ENCODE measurements at regions not wholly inside any gene's neighbourhood (a gene's known extent, or its start where the extent isn't known, plus 50 kb on each side); places are given as distances from the start of the nearest gene placed in this dataset.

DNA sequence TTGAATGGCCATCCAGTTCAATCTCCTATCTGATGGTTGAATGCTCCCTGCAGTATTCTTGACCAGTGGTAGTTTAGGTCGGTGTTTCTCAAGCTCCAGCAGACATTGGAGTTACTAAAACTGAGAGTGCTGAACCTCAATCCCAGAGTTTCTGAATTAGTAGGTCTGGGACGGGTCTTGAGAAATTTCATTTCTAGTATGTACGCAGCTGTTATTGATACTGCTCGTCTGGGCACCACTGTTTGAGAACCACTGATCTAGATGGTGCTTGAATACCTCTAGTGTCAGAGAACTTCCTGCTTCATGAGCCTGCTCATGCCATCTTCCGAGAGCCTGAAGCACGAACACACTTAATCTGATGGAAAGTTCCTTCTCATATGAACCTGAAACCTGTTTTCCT, 99.4 kb upstream of the CREB5 start:
- TF ChIP-seq, protein P1, sequence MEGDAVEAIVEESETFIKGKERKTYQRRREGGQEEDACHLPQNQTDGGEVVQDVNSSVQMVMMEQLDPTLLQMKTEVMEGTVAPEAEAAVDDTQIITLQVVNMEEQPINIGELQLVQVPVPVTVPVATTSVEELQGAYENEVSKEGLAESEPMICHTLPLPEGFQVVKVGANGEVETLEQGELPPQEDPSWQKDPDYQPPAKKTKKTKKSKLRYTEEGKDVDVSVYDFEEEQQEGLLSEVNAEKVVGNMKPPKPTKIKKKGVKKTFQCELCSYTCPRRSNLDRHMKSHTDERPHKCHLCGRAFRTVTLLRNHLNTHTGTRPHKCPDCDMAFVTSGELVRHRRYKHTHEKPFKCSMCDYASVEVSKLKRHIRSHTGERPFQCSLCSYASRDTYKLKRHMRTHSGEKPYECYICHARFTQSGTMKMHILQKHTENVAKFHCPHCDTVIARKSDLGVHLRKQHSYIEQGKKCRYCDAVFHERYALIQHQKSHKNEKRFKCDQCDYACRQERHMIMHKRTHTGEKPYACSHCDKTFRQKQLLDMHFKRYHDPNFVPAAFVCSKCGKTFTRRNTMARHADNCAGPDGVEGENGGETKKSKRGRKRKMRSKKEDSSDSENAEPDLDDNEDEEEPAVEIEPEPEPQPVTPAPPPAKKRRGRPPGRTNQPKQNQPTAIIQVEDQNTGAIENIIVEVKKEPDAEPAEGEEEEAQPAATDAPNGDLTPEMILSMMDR (tag by site-specific recombination; IDR thresholded peaks at IDR 0.05), result no peak
- no peak for TF ChIP-seq ZNF311 (tag by site-specific recombination; IDR thresholded peaks at IDR 0.05; ENCODE audit: borderline replicate concordance)
- TF ChIP-seq ZNF184 (tag by site-specific recombination; IDR thresholded peaks at IDR 0.05), result no peak
- no peak for TF ChIP-seq ZNF350 (tag by site-specific recombination; IDR thresholded peaks at IDR 0.05)
- TF ChIP-seq ZNF133 (tag by site-specific recombination; IDR thresholded peaks at IDR 0.05), result no peak
- TF ChIP-seq MZF1 (tag by site-specific recombination; IDR thresholded peaks at IDR 0.05; ENCODE audit: borderline replicate concordance), result no peak
- TF ChIP-seq, protein P2, sequence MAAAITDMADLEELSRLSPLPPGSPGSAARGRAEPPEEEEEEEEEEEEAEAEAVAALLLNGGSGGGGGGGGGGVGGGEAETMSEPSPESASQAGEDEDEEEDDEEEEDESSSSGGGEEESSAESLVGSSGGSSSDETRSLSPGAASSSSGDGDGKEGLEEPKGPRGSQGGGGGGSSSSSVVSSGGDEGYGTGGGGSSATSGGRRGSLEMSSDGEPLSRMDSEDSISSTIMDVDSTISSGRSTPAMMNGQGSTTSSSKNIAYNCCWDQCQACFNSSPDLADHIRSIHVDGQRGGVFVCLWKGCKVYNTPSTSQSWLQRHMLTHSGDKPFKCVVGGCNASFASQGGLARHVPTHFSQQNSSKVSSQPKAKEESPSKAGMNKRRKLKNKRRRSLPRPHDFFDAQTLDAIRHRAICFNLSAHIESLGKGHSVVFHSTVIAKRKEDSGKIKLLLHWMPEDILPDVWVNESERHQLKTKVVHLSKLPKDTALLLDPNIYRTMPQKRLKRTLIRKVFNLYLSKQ (tag by site-specific recombination; IDR thresholded peaks at IDR 0.05; ENCODE audit: borderline replicate concordance), result no peak
- TF ChIP-seq ZBTB8A (tag by site-specific recombination; IDR thresholded peaks at IDR 0.05), result no peak
- no peak for TF ChIP-seq ZNF530 (tag by site-specific recombination; IDR thresholded peaks at IDR 0.05; ENCODE audit: low read depth)
- no peak for TF ChIP-seq ZNF596 (tag by site-specific recombination; IDR thresholded peaks at IDR 0.05)
